ENCODE measurements at regions not wholly inside any gene's neighbourhood (a gene's known extent, or its start where the extent isn't known, plus 50 kb on each side); places are given as distances from the start of the nearest gene placed in this dataset.

- no peak for TF ChIP-seq ELF4 (IDR thresholded peaks at IDR 0.05)
- no peak for TF ChIP-seq FOXA1 (IDR thresholded peaks at IDR 0.05)
- TF ChIP-seq FOXM1 (IDR thresholded peaks at IDR 0.05; ENCODE audit: borderline replicate concordance), result no peak
- TF ChIP-seq BHLHE40 (IDR thresholded peaks at IDR 0.05; ENCODE audit: borderline replicate concordance), result no peak
- no peak for TF ChIP-seq SP1 (IDR thresholded peaks at IDR 0.05)
- TF ChIP-seq TARDBP (IDR thresholded peaks at IDR 0.05), result no peak
- no peak for TF ChIP-seq ZNF384 (IDR thresholded peaks at IDR 0.05)
- TF ChIP-seq ARNT (IDR thresholded peaks at IDR 0.05), result no peak
- no peak for TF ChIP-seq SUZ12 (IDR thresholded peaks at IDR 0.05)
Measured at GRCh38 chr18:39113790-39114189, 1548.2 kb upstream of the CELF4 start.

Data from HEK293T (cell line).